Left ventricle myocardium superior (tissue), 1 donor: ENCODE measurements at regions not wholly inside any gene's neighbourhood (a gene's known extent, or its start where the extent isn't known, plus 50 kb on each side); places are given as distances from the start of the nearest gene placed in this dataset.

Source experiments
- ATAC-seq: fragments of 200-7000 bp; cut with Tn5 transposase; one replicate; pipeline ENCODE4 v1.9.1; 2020; ENCODE audit warnings: mild to moderate bottlenecking, moderate library complexity
- DNase-seq: peaks from one replicate; pipeline ENCODE4 v3.0.0-alpha.2; 2020
- intact Hi-C: fragments of 100-400 bp; cut with micrococcal nuclease; formaldehyde crosslinking; loops from one replicate; pipeline ENCODE4 v1.11.0; 2022
- donor health status: DM: no; HTN: yes; CAD: no; lungs with severe emphysema.

GRCh38 chr1:14080653-14081052, 380.7 kb downstream of the PRDM2 start:
- ATAC-seq (no peak), DNase-seq (no peak)
- intact Hi-C loops: no loop called here

- intact Hi-C loops: no loop called here
- no peak for DNase-seq
- ATAC-seq: no peak
Measured at GRCh38 chr1:14082331-14082730, 382.3 kb downstream of the PRDM2 start.

GRCh38 chr1:14083277-14083676, 383.3 kb downstream of the PRDM2 start:
- ATAC-seq: no peak

GRCh38 chr1:14083706-14084105, 383.7 kb downstream of the PRDM2 start:
- DNase-seq (no peak), ATAC-seq (no peak)
- intact Hi-C loops: no loop called here

More at GRCh38 chr1:14083277-14083676, 383.3 kb downstream of the PRDM2 start:
- DNase-seq: no peak
- intact Hi-C loops: no loop called here

GRCh38 chr1:14090062-14090461, 390.1 kb downstream of the PRDM2 start:
- no peak for DNase-seq
- intact Hi-C loops: no loop called here
- ATAC-seq: no peak

GRCh38 chr1:14090531-14090930, 390.5 kb downstream of the PRDM2 start:
- intact Hi-C loops: no loop called here
- DNase-seq: no peak
- ATAC-seq: no peak

- intact Hi-C loops: no loop called here
- ATAC-seq (no peak), DNase-seq (no peak)
Measured at GRCh38 chr1:14094611-14095400, 394.8 kb downstream of the PRDM2 start.

- DNase-seq: no peak
- no peak for ATAC-seq
- intact Hi-C loops: no loop called here
Measured at GRCh38 chr1:14098294-14098913, 398.4 kb downstream of the PRDM2 start.

GRCh38 chr1:14100444-14100843, 400.5 kb downstream of the PRDM2 start:
- intact Hi-C loops: no loop called here
- DNase-seq: no peak
- no peak for ATAC-seq

GRCh38 chr1:14100919-14101318, 400.9 kb downstream of the PRDM2 start:
- ATAC-seq (no peak), DNase-seq (no peak)
- intact Hi-C loops: no loop called here

GRCh38 chr1:14102180-14102579, 402.2 kb downstream of the PRDM2 start:
- intact Hi-C loops: no loop called here
- ATAC-seq (no peak), DNase-seq (no peak)

- ATAC-seq (no peak), DNase-seq (no peak)
- intact Hi-C loops: no loop called here
Measured at GRCh38 chr1:14103878-14104430, 404.0 kb downstream of the PRDM2 start.

- DNase-seq (no peak), ATAC-seq (no peak)
- intact Hi-C loops: no loop called here
Measured at GRCh38 chr1:14106126-14106525, 406.1 kb downstream of the PRDM2 start.

GRCh38 chr1:14106679-14107313, 406.8 kb downstream of the PRDM2 start:
- intact Hi-C loops: no loop called here
- DNase-seq (no peak), ATAC-seq (no peak)

GRCh38 chr1:14108356-14109275, 408.6 kb downstream of the PRDM2 start:
- ATAC-seq: peak; percentile 78
- no peak for DNase-seq
- intact Hi-C loops: no loop called here

- intact Hi-C loops: no loop called here
- ATAC-seq (no peak), DNase-seq (no peak)
Measured at GRCh38 chr1:14109276-14109635, 409.3 kb downstream of the PRDM2 start.

- intact Hi-C loops: loop anchor here (5.0 kb wide), 1 partner anchor 937 kb away; no protein-coding TSS in a partner anchor
- peak; percentile 37 for ATAC-seq
- no peak for DNase-seq
Measured at GRCh38 chr1:14110040-14110439, 410.1 kb downstream of the PRDM2 start.

GRCh38 chr1:14111121-14111520, 411.1 kb downstream of the PRDM2 start:
- DNase-seq (no peak), ATAC-seq (no peak)
- intact Hi-C loops: loop anchor here (5.0 kb wide), 1 partner anchor 936 kb away; no protein-coding TSS in a partner anchor

GRCh38 chr1:14112613-14113012, 412.6 kb downstream of the PRDM2 start:
- DNase-seq: no peak
- intact Hi-C loops: loop anchor here (5.0 kb wide), 1 partner anchor 935 kb away; no protein-coding TSS in a partner anchor
- ATAC-seq: no peak
